ENCODE measurements at regions not wholly inside any gene's neighbourhood (a gene's known extent, or its start where the extent isn't known, plus 50 kb on each side); places are given as distances from the start of the nearest gene placed in this dataset.

DNA sequence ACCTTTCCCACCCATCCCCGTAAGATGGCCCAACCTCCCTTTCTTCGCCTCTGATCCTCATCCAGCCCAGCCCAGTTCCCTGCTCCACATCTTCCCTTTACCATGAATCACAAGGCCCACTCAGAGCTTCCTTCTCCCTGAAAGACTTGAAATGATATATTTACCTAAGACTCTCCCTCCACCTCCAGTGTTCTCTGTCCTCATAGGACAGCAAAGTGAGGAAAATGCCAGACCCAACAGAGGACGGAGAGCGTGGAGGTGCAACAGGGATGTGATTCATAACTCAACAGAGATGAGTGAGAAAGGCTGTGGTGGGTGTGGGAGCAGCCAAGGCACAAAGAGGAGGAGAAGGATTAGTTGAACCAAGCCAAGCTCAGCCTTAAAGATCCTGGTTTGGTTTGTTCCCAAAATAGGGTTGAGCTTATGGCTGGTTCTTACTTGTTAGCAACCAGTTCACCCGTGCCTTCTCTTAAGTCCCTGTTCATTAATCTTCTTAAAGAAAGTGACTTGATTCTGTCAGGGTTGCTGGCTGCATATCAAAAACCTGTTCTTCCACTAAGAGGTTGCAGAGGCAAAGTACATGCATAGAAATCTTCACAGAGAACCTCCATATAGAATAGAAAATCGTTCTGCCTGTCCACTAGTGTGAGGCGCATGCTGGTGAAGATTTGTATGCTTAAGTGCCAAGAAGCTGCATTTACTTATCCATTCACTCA lies 183.2 kb downstream of the ACTL7B start:
- TF ChIP-seq, protein P1, sequence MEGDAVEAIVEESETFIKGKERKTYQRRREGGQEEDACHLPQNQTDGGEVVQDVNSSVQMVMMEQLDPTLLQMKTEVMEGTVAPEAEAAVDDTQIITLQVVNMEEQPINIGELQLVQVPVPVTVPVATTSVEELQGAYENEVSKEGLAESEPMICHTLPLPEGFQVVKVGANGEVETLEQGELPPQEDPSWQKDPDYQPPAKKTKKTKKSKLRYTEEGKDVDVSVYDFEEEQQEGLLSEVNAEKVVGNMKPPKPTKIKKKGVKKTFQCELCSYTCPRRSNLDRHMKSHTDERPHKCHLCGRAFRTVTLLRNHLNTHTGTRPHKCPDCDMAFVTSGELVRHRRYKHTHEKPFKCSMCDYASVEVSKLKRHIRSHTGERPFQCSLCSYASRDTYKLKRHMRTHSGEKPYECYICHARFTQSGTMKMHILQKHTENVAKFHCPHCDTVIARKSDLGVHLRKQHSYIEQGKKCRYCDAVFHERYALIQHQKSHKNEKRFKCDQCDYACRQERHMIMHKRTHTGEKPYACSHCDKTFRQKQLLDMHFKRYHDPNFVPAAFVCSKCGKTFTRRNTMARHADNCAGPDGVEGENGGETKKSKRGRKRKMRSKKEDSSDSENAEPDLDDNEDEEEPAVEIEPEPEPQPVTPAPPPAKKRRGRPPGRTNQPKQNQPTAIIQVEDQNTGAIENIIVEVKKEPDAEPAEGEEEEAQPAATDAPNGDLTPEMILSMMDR (IDR thresholded peaks at IDR 0.05): no peak
- TF ChIP-seq EP300 (IDR thresholded peaks at IDR 0.05): no peak
